Neural progenitor cell (in vitro differentiated cells): ENCODE measurements at regions not wholly inside any gene's neighbourhood (a gene's known extent, or its start where the extent isn't known, plus 50 kb on each side); places are given as distances from the start of the nearest gene placed in this dataset.
A peak's percentile ranks its signal among the peaks of the same experiment; 100 is the strongest.

ENCODE experiments used
- CTCF ChIP-seq: fragments of 200-600 bp; sonication (generic); IDR thresholded peaks from 2 replicates; pipeline ENCODE4 v1.5.1; 2017; ENCODE audit warnings: antibody characterized with exemption, mild to moderate bottlenecking
- EZH2 ChIP-seq: fragments of 200-600 bp; sonication (generic); IDR thresholded peaks from 2 replicates; pipeline ENCODE4 v1.6.1; 2017; ENCODE audit warnings: antibody characterized with exemption, mild to moderate bottlenecking, moderate library complexity
- EZH2phosphoT487 ChIP-seq: fragments of 200-600 bp; sonication (generic); IDR thresholded peaks from 2 replicates; pipeline ENCODE4 v1.6.1; 2017; ENCODE audit warnings: antibody characterized with exemption

GRCh38 chr4:85243857-85244256, 231.1 kb upstream of the ARHGAP24 start:
- TF ChIP-seq CTCF, result peak; percentile 40
- TF ChIP-seq EZH2, result no peak
- no peak for TF ChIP-seq EZH2phosphoT487
